Inferior parietal cortex (tissue), 1 donor: ENCODE measurements at regions not wholly inside any gene's neighbourhood (a gene's known extent, or its start where the extent isn't known, plus 50 kb on each side); places are given as distances from the start of the nearest gene placed in this dataset.
"Not testable (repeated sequence)": the region's sequence is repeated elsewhere in the genome, so short reads cannot be mapped to it uniquely, and the experiment has no call there.

Source experiments
- DNase-seq: peaks from one replicate; pipeline ENCODE4 v3.0.0-alpha.2; 2016; ENCODE audit errors: extremely low spot score

- DNase-seq = peak; percentile 89
Observed at GRCh38 chr3:118628704-118629341, 405.8 kb downstream of the IGSF11 start.

- DNase-seq = no peak
Observed at GRCh38 chr3:118629821-118630220, 404.8 kb downstream of the IGSF11 start.

- no peak for DNase-seq
Observed at GRCh38 chr3:118635711-118636110, 398.9 kb downstream of the IGSF11 start.

- no peak for DNase-seq
Observed at GRCh38 chr3:118636841-118637240, 397.8 kb downstream of the IGSF11 start.

GRCh38 chr3:118637846-118638245, 396.8 kb downstream of the IGSF11 start:
- DNase-seq = no peak

- no peak for DNase-seq
Observed at GRCh38 chr3:118641608-118642007, 393.0 kb downstream of the IGSF11 start.

GRCh38 chr3:118671192-118671591, 363.5 kb downstream of the IGSF11 start:
- no peak for DNase-seq

- DNase-seq = no peak
Observed at GRCh38 chr3:118675305-118675704, 359.3 kb downstream of the IGSF11 start.

- DNase-seq = not testable (repeated sequence)
Observed at GRCh38 chr3:118678663-118679062, 356.0 kb downstream of the IGSF11 start.

GRCh38 chr3:118682921-118683320, 351.7 kb downstream of the IGSF11 start:
- no peak for DNase-seq

GRCh38 chr3:118683636-118684035, 351.0 kb downstream of the IGSF11 start:
- no peak for DNase-seq

GRCh38 chr3:118688396-118688884, 346.2 kb downstream of the IGSF11 start:
- DNase-seq = no peak

GRCh38 chr3:118692416-118692815, 342.2 kb downstream of the IGSF11 start:
- DNase-seq = peak; percentile 60

GRCh38 chr3:118705487-118706219, 329.0 kb downstream of the IGSF11 start:
- no peak for DNase-seq

GRCh38 chr3:118707991-118708390, 326.7 kb downstream of the IGSF11 start:
- DNase-seq = no peak

- no peak for DNase-seq
Observed at GRCh38 chr3:118710532-118710931, 324.1 kb downstream of the IGSF11 start.

GRCh38 chr3:118713502-118714207, 321.0 kb downstream of the IGSF11 start:
- DNase-seq = no peak

GRCh38 chr3:118714800-118715199, 319.8 kb downstream of the IGSF11 start:
- DNase-seq = no peak

- no peak for DNase-seq
Observed at GRCh38 chr3:118729546-118729945, 305.1 kb downstream of the IGSF11 start.

- no peak for DNase-seq
Observed at GRCh38 chr3:118734664-118735063, 300.0 kb downstream of the IGSF11 start.

- DNase-seq = no peak
Observed at GRCh38 chr3:118736107-118736506, 298.5 kb downstream of the IGSF11 start.

GRCh38 chr3:118740722-118741290, 293.8 kb downstream of the IGSF11 start:
- DNase-seq = no peak
